ENCODE measurements at regions not wholly inside any gene's neighbourhood (a gene's known extent, or its start where the extent isn't known, plus 50 kb on each side); places are given as distances from the start of the nearest gene placed in this dataset.
A peak's percentile ranks its signal among the peaks of the same experiment; 100 is the strongest.

DNA sequence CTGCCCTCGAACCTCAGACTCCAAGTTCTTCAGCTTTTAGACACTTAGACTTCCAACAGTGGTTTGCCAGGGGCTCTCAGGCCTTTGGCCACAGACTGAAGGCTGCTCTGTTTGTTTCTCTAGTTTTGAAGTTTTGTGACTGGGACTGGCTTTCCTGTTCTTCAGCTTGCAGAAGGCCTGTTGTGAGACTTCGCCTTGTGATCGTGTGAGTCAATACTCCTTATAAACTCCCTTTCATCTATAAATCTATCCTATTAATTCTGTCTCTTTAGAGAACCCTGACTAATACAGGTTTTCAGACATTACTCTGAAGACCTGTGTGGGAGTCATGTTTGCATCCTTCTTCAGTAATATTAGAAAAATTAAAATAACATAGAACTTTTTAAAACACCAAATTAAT is 289.1 kb downstream of the RMST start:
- Histone ChIP-seq H3T11ph (ENCODE audit: low read length) (no peak overlapping the region), H4K20me1 (ENCODE audit: control insufficient read depth, insufficient read depth, insufficient read length) (no peaks in the 10 kb centered on the region), H3K18ac (ENCODE audit: insufficient read length, low read depth, low read length) (no peak overlapping the region), H3K4me2 (ENCODE audit: insufficient read depth, insufficient read length, low read length) (no peak overlapping the region), H2BK5ac (ENCODE audit: insufficient read length, low read length) (no peak overlapping the region), H4K8ac (replicated peaks; ENCODE audit: insufficient read length, low read depth, low read length) (no peak overlapping the region), H4K91ac (ENCODE audit: insufficient read length, low read depth, low read length) (no peak overlapping the region), H2BK120ac (ENCODE audit: low read depth, low read length, poor library complexity, severe bottlenecking) (no peak overlapping the region), H2BK20ac (ENCODE audit: low read depth, low read length, poor library complexity, severe bottlenecking) (peak overlapping the region; percentile 26), H3K27me3 (ENCODE audit: insufficient read depth, low read length) (no peaks in the 10 kb centered on the region), H3K23ac (ENCODE audit: insufficient read length, low read depth, low read length) (no peak overlapping the region), H2BK15ac (ENCODE audit: low read depth, low read length) (no peak overlapping the region), H3K23me2 (ENCODE audit: insufficient read length, low read depth, low read length, poor library complexity, severe bottlenecking) (no peaks in the 10 kb centered on the region), H3K4me1 (ENCODE audit: insufficient read depth, low read length) (no peaks in the 10 kb centered on the region; the same call in 1 of the 2 replicates), H3K79me1 (ENCODE audit: insufficient read depth, low read depth, low read length, poor library complexity, severe bottlenecking) (no peaks in the 10 kb centered on the region), H2BK12ac (ENCODE audit: insufficient read length, low read depth, low read length) (no peak overlapping the region), H3K56ac (ENCODE audit: insufficient read length, low read depth, low read length) (no peak overlapping the region), H3K79me2 (ENCODE audit: insufficient read depth, low read length) (no peaks in the 10 kb centered on the region), H3K27ac (ENCODE audit: insufficient read length, low read depth, low read length) (no peak overlapping the region), H3K9me3 (ENCODE audit: control insufficient read depth, low read depth, low read length) (no peaks in the 10 kb centered on the region), H3K4ac (ENCODE audit: low read depth, low read length) (no peak overlapping the region), H3K14ac (ENCODE audit: insufficient read depth, low read length) (no peak overlapping the region), H2AFZ (ENCODE audit: low read length) (no peak overlapping the region), H4K5ac (ENCODE audit: insufficient read length, low read depth, low read length) (no peak overlapping the region), H2AK5ac (ENCODE audit: insufficient read length, low read length) (no peak overlapping the region), H3K9ac (ENCODE audit: extremely low read depth, insufficient read length, low read length) (no peak overlapping the region)
- no CpG with 5 or more reads among the region's 3 CpGs for WGBS (ENCODE audit: extremely low coverage, insufficient read length, low lambda C conversion rate)
- Mint-ChIP-seq H3K27me3 (ENCODE audit: low read depth) (no peaks in the 10 kb centered on the region), H3K27ac (no peak overlapping the region), H3K9me3 (no peaks in the 10 kb centered on the region), H3K4me1 (peaks cover 24 to 31% of the 10 kb centered on the region in 2 experiments), H3K4me3 (no peak overlapping the region), H3K36me3 (ENCODE audit: insufficient read depth in 1 of 3, low read depth in 3 of 3) (no peaks in the 10 kb centered on the region; a peak in 1 of 7 replicates)
- TF ChIP-seq, protein P1, sequence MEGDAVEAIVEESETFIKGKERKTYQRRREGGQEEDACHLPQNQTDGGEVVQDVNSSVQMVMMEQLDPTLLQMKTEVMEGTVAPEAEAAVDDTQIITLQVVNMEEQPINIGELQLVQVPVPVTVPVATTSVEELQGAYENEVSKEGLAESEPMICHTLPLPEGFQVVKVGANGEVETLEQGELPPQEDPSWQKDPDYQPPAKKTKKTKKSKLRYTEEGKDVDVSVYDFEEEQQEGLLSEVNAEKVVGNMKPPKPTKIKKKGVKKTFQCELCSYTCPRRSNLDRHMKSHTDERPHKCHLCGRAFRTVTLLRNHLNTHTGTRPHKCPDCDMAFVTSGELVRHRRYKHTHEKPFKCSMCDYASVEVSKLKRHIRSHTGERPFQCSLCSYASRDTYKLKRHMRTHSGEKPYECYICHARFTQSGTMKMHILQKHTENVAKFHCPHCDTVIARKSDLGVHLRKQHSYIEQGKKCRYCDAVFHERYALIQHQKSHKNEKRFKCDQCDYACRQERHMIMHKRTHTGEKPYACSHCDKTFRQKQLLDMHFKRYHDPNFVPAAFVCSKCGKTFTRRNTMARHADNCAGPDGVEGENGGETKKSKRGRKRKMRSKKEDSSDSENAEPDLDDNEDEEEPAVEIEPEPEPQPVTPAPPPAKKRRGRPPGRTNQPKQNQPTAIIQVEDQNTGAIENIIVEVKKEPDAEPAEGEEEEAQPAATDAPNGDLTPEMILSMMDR (conservative IDR thresholded peaks at IDR 0.05), result no peak
- DNase-seq, result no peak

Data from H9 (cell line).